ENCODE measurements at regions not wholly inside any gene's neighbourhood (a gene's known extent, or its start where the extent isn't known, plus 50 kb on each side); places are given as distances from the start of the nearest gene placed in this dataset.

DNA sequence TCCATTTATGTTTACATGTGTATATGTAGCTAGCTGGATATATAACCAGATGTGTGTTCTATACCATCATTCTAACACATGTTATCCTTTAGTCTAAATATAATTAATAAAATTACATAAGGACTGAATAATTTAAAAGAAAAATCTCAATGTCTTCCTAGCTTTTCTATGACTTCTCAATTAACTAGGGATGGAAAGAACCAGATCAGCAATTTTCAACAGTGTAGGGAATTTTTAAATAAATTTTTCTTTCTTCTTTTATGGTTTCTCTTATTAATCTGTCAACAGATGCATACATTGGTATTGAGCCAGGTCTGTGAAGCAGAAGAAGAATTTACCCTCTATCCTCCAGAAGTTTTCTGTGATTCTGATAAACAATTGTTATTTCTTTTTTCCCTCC lies 2180.4 kb upstream of the C9orf72 start:
- no peak for TF ChIP-seq CTCF (IDR thresholded peaks at IDR 0.05)
- TF ChIP-seq TCF7L2 (IDR thresholded peaks at IDR 0.05; ENCODE audit: low read depth, low read length) = no peak
